ENCODE measurements at regions not wholly inside any gene's neighbourhood (a gene's known extent, or its start where the extent isn't known, plus 50 kb on each side); places are given as distances from the start of the nearest gene placed in this dataset.

DNA sequence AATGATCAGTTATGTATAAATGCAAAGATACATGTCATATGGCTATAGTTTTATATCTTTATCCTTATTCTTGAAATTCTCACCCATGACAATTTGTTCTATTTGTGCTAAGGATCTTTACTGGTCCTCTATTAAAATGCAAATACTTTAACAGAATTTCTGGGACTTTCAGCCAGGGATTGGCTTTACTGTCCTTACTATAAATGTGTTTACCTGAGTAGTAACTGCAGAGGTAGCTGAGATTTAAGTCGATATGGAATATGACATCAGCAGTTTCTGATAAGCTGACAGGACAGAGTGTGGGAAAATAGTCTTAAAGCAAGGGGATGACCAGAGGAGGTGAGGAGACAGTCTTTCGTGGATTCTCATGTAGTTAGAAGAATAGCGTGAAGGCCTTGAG, 206.4 kb downstream of the DIO2 start:
- no peak for DNase-seq (ENCODE audit: low spot score in 2 of 2)
- Histone ChIP-seq H3K27me3 (no peaks in the 10 kb centered on the region), H3K4me1 (no peaks in the 10 kb centered on the region), H3K36me3 (no peaks in the 10 kb centered on the region), H3K27ac (no peak overlapping the region), H3K4me3 (no peak overlapping the region), H3K9me3 (no peaks in the 10 kb centered on the region)
- TF ChIP-seq CTCF (IDR thresholded peaks at IDR 0.05) (no peak), POLR2AphosphoS5 (IDR thresholded peaks at IDR 0.05) (no peak), POLR2A (IDR thresholded peaks at IDR 0.05) (no peak)
- intact Hi-C loops (cut with DNase I; ENCODE audit: low total_unique reads), result no loop called here

DNA sequence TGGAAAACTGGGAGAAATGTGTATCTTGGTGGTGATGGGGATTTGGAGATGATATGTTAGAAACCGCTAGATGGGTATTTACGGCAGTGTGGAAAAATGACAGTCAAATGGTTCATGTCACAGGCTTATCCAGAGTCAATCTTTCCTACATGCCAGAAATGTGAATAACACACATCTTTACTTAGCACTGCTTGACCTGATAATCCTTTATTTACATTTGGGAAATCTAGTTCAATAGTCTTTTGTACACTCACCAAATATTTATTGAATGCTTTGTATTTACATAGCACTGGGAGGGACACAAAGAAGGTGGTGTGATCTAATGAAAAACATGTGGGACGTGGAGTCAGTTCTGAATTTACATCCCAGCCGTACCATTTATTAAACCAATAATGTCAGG, 208.2 kb downstream of the DIO2 start:
- Histone ChIP-seq H3K27me3 (no peaks in the 10 kb centered on the region), H3K4me1 (no peaks in the 10 kb centered on the region), H3K36me3 (no peaks in the 10 kb centered on the region), H3K4me3 (no peak overlapping the region), H3K27ac (no peak overlapping the region), H3K9me3 (no peaks in the 10 kb centered on the region)
- intact Hi-C loops (cut with DNase I; ENCODE audit: low total_unique reads), result no loop called here
- no peak for DNase-seq (ENCODE audit: low spot score in 2 of 2)
- TF ChIP-seq POLR2A (IDR thresholded peaks at IDR 0.05), result no peak
- TF ChIP-seq CTCF (IDR thresholded peaks at IDR 0.05), result no peak
- TF ChIP-seq POLR2AphosphoS5 (IDR thresholded peaks at IDR 0.05), result no peak

DNA sequence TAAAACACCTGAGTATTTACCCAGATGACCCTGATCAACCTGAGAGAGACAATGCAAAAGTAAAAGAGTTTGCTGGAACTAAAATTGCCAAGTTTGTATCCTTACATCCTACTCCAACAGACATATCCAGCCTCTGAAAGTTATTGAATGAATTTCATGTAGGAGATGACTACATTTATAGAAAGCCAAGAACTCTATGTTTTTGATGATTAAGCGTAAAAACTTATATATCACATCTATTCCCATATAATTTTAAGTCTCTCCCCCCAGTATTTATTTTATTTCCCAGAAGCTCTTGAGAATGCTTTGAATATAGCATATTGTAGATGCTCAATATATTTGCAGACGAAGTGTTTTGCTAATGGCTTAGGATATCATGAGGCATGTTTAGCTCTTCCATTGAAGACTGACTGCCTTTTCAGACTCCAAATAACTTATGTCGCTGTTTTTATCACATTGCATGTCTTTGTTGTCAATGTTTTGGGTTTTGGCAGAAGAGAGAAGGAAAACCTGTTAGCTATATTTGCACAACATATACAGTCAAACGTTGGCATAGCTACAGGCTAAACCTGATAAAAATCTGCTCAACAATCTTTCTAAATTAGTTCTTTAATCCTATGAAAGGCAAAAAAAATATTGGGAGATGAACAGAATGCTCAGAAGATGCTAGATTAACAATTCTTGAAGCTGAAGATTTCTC, 213.6 kb downstream of the DIO2 start:
- Histone ChIP-seq H3K27ac (no peak overlapping the region), H3K27me3 (no peaks in the 10 kb centered on the region), H3K9me3 (no peaks in the 10 kb centered on the region), H3K4me3 (no peak overlapping the region), H3K36me3 (no peaks in the 10 kb centered on the region), H3K4me1 (no peaks in the 10 kb centered on the region)
- intact Hi-C loops (cut with DNase I; ENCODE audit: low total_unique reads), result no loop called here
- DNase-seq (ENCODE audit: low spot score in 2 of 2), result no peak
- TF ChIP-seq POLR2A (IDR thresholded peaks at IDR 0.05), result no peak

GRCh38 chr14:79992407-79993198, 218.7 kb downstream of the DIO2 start:
- H3K36me3 ChIP-seq, result no peaks in the 10 kb centered on the region
- no peak overlapping the region for H3K4me3 ChIP-seq
- no peaks in the 10 kb centered on the region for H3K9me3 ChIP-seq
- H3K4me1 ChIP-seq, result no peaks in the 10 kb centered on the region
- no peak overlapping the region for H3K27ac ChIP-seq
- intact Hi-C loops (cut with DNase I; ENCODE audit: low total_unique reads), result no loop called here
- DNase-seq (ENCODE audit: low spot score in 2 of 2), result no peak
- TF ChIP-seq POLR2A (IDR thresholded peaks at IDR 0.05), result no peak
- TF ChIP-seq POLR2AphosphoS5 (IDR thresholded peaks at IDR 0.05), result no peak
- TF ChIP-seq CTCF (IDR thresholded peaks at IDR 0.05), result no peak
- H3K27me3 ChIP-seq, result no peaks in the 10 kb centered on the region

DNA sequence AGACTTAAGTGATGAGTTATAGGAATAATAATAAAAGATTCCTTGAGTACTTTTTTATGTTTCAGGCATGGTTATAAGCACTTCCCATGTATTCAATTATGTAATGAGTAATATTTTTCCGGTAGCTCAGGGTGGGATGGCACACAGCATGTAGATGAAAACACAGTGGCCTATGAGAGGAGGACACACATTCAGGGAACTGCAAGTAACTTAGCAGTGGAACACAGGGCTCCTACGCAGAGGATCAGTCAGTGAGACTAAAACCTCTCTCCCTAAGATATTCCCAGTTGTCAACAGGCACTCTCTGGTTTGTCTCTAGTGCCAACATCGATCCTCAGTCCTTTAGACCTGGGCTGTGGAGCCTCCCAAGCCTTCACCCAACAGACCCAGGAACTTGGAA, 219.4 kb downstream of the DIO2 start:
- no peaks in the 10 kb centered on the region for H3K36me3 ChIP-seq
- no peak overlapping the region for H3K4me3 ChIP-seq
- TF ChIP-seq POLR2AphosphoS5 (IDR thresholded peaks at IDR 0.05) (no peak), CTCF (IDR thresholded peaks at IDR 0.05) (no peak), POLR2A (IDR thresholded peaks at IDR 0.05) (no peak)
- no peak overlapping the region for H3K27ac ChIP-seq
- no peak for DNase-seq (ENCODE audit: low spot score in 2 of 2)
- H3K4me1 ChIP-seq, result no peaks in the 10 kb centered on the region
- intact Hi-C loops (cut with DNase I; ENCODE audit: low total_unique reads), result no loop called here
- no peaks in the 10 kb centered on the region for H3K27me3 ChIP-seq
- H3K9me3 ChIP-seq, result no peaks in the 10 kb centered on the region

Measured in breast epithelium (tissue), 4 donors.